GM23338 (cell line): ENCODE measurements at regions not wholly inside any gene's neighbourhood (a gene's known extent, or its start where the extent isn't known, plus 50 kb on each side); places are given as distances from the start of the nearest gene placed in this dataset.

Experiments used
- ATAC-seq: fragments of 200-7000 bp; cut with Tn5 transposase; 3 replicates; pipeline ENCODE4 v1.9.1; 2020
- DNase-seq: peaks from one replicate; pipeline ENCODE4 v3.0.0-alpha.2; 2015; ENCODE audit warnings: low spot score
- H2AFZ ChIP-seq: fragments of 200-600 bp; sonication (generic); 2 replicates; pipeline ENCODE4 v1.8.0; 2016; ENCODE audit warnings: antibody characterized with exemption, mild to moderate bottlenecking, moderate library complexity
- H3F3A ChIP-seq: fragments of 200-600 bp; sonication (generic); replicated peaks from 2 replicates; pipeline ENCODE4 v1.8.0; 2017; ENCODE audit warnings: antibody characterized with exemption, mixed run types, low read depth
- H3K27ac ChIP-seq: fragments of 200-600 bp; sonication (generic); 2 replicates; pipeline ENCODE4 v1.6.1; 2016; ENCODE audit warnings: low read depth
- H3K27me3 ChIP-seq: fragments of 200-600 bp; sonication (generic); 2 replicates; pipeline ENCODE4 v1.8.0; 2016; ENCODE audit warnings: mild to moderate bottlenecking, mixed run types, moderate library complexity; ENCODE audit not compliant: insufficient read depth
- H3K36me3 ChIP-seq: fragments of 200-600 bp; sonication (generic); 2 replicates; pipeline ENCODE4 v1.8.0; 2016; ENCODE audit warnings: mild to moderate bottlenecking; ENCODE audit not compliant: insufficient read depth
- H3K4me1 ChIP-seq: fragments of 200-600 bp; sonication (generic); 2 replicates; pipeline ENCODE4 v1.8.0; 2016; ENCODE audit warnings: mild to moderate bottlenecking, moderate library complexity; ENCODE audit not compliant: insufficient read depth
- H3K4me2 ChIP-seq: fragments of 200-600 bp; sonication (generic); 2 replicates; pipeline ENCODE4 v1.7.1; 2017; ENCODE audit warnings: mixed run types
- H3K4me3 ChIP-seq: fragments of 200-600 bp; sonication (generic); 2 replicates; pipeline ENCODE4 v1.6.1; 2016; ENCODE audit warnings: mixed run types
- H3K79me2 ChIP-seq: fragments of 200-600 bp; sonication (generic); replicated peaks from 2 replicates; pipeline ENCODE4 v1.8.0; 2017; ENCODE audit warnings: mild to moderate bottlenecking; ENCODE audit not compliant: insufficient read depth
- H3K9me2 ChIP-seq: fragments of 200-600 bp; sonication (generic); 2 replicates; pipeline ENCODE4 v1.8.0; 2017; ENCODE audit not compliant: insufficient read depth
- H4K20me1 ChIP-seq: fragments of 200-600 bp; sonication (generic); replicated peaks from 2 replicates; pipeline ENCODE4 v1.8.0; 2017; ENCODE audit warnings: mild to moderate bottlenecking; ENCODE audit not compliant: insufficient read depth
- H3K27ac Mint-ChIP-seq: 2 replicates; pipeline ENCODE4 v1.8.0; 2020; ENCODE audit warnings: inconsistent platforms, mild to moderate bottlenecking, moderate library complexity, mixed read lengths
- H3K27me3 Mint-ChIP-seq: 3 replicates; pipeline ENCODE4 v1.8.0; 2022; ENCODE audit warnings: low read depth, mild to moderate bottlenecking, moderate library complexity, mixed read lengths, inconsistent platforms; ENCODE audit not compliant: insufficient read depth, poor library complexity
- H3K36me3 Mint-ChIP-seq: 3 replicates; pipeline ENCODE4 v1.8.0; 2021; ENCODE audit warnings: low read depth, mild to moderate bottlenecking, inconsistent platforms, moderate library complexity, mixed read lengths
- H3K4me1 Mint-ChIP-seq: 3 replicates; pipeline ENCODE4 v1.8.0; 2020; ENCODE audit warnings: mild to moderate bottlenecking, inconsistent platforms, mixed read lengths
- H3K4me3 Mint-ChIP-seq: 3 replicates; pipeline ENCODE4 v1.8.0; 2021; ENCODE audit warnings: moderate library complexity, mild to moderate bottlenecking, inconsistent platforms, mixed read lengths
- H3K9me3 Mint-ChIP-seq: 3 replicates; pipeline ENCODE4 v1.8.0; 2020; ENCODE audit warnings: moderate library complexity, mild to moderate bottlenecking, inconsistent platforms, mixed read lengths
- CREB1 ChIP-seq: fragments of 250-450 bp; sonication (Bioruptor Pico); IDR thresholded peaks from 2 replicates; pipeline ENCODE4 v1.5.0; 2020; ENCODE audit warnings: low read depth, mild to moderate bottlenecking, moderate library complexity
- CTCF ChIP-seq, 2 experiments: fragments of 200-600 bp in 1 of 2; sonication (generic) in 1 of 2; conservative IDR thresholded peaks; 2 replicates each; pipeline versions ENCODE4 v1.5.1 to v1.6.1; 2016 to 2017; ENCODE audit warnings: antibody characterized with exemption in 2 of 2, low read depth in 2 of 2, mild to moderate bottlenecking in 2 of 2, moderate library complexity in 1 of 2
- ETS1 ChIP-seq: IDR thresholded peaks from 2 replicates; pipeline ENCODE4 v1.6.1; 2016; ENCODE audit warnings: antibody characterized with exemption
- EZH2 ChIP-seq: fragments of 200-600 bp; sonication (generic); IDR thresholded peaks from one replicate; pipeline ENCODE4 v1.8.0; 2017; ENCODE audit warnings: antibody characterized with exemption, mild to moderate bottlenecking, low read depth; ENCODE audit not compliant: unreplicated experiment
- EZH2phosphoT487 ChIP-seq: fragments of 200-600 bp; sonication (generic); IDR thresholded peaks from one replicate; pipeline ENCODE4 v1.8.1; 2018; ENCODE audit warnings: antibody characterized with exemption; ENCODE audit not compliant: unreplicated experiment
- JUNB ChIP-seq: IDR thresholded peaks from one replicate; pipeline ENCODE4 v1.6.1; 2016; ENCODE audit warnings: antibody characterized with exemption; ENCODE audit not compliant: unreplicated experiment
- NANOG ChIP-seq: IDR thresholded peaks from 2 replicates; pipeline ENCODE4 v1.6.1; 2016; ENCODE audit warnings: antibody characterized with exemption, borderline replicate concordance
- POLR2AphosphoS5 ChIP-seq: IDR thresholded peaks from 2 replicates; pipeline ENCODE4 v1.6.1; 2016; ENCODE audit warnings: antibody characterized with exemption, low read depth
- REST ChIP-seq: IDR thresholded peaks from one replicate; pipeline ENCODE4 v1.6.1; 2018; ENCODE audit warnings: antibody characterized with exemption; ENCODE audit not compliant: unreplicated experiment
- STAT1 ChIP-seq: IDR thresholded peaks from one replicate; pipeline ENCODE4 v1.6.1; 2016; ENCODE audit warnings: antibody characterized with exemption; ENCODE audit not compliant: unreplicated experiment
- ZNF114 ChIP-seq: fragments of 250-450 bp; sonication (Bioruptor Pico); IDR thresholded peaks from 2 replicates; pipeline ENCODE4 v1.5.0; 2020; ENCODE audit warnings: mild to moderate bottlenecking, moderate library complexity
- ZNF331 ChIP-seq: fragments of 250-450 bp; sonication (Bioruptor Pico); IDR thresholded peaks from 2 replicates; pipeline ENCODE4 v1.5.0; 2020; ENCODE audit warnings: low read depth, mild to moderate bottlenecking, moderate library complexity
- ZNF462 ChIP-seq: fragments of 250-450 bp; sonication (Bioruptor Pico); IDR thresholded peaks from 2 replicates; pipeline ENCODE4 v1.5.0; 2020; ENCODE audit warnings: mild to moderate bottlenecking, moderate library complexity

GRCh38 chr19:28402701-28403290 is 810.2 kb downstream of the UQCRFS1 start:
- Mint-ChIP-seq H3K36me3 (no peaks in the 10 kb centered on the region), H3K27ac (no peak overlapping the region), H3K9me3 (peaks cover 3% of the 10 kb centered on the region; the same call in 2 of the 3 replicates), H3K4me1 (peaks cover 19% of the 10 kb centered on the region), H3K4me3 (no peak overlapping the region), H3K27me3 (no peaks in the 10 kb centered on the region)
- Histone ChIP-seq H3K79me2 (no peaks in the 10 kb centered on the region), H3K4me2 (no peak overlapping the region), H3K4me1 (no peaks in the 10 kb centered on the region), H3K9me2 (peaks cover 6% of the 10 kb centered on the region; the same call in 1 of the 2 replicates), H3F3A (no peaks in the 10 kb centered on the region), H2AFZ (peak overlapping the region; percentile 83; the same call in 1 of the 2 replicates), H3K36me3 (no peaks in the 10 kb centered on the region), H3K27me3 (no peaks in the 10 kb centered on the region), H3K27ac (no peak overlapping the region), H3K4me3 (no peak overlapping the region), H4K20me1 (no peaks in the 10 kb centered on the region)
- ATAC-seq = no peak
- DNase-seq = no peak
- TF ChIP-seq JUNB (no peak), ZNF114 (CRISPR knock-in tag) (no peak), ZNF331 (no peak), POLR2AphosphoS5 (no peak), CTCF (conservative IDR thresholded peaks at IDR 0.05; ENCODE audit: low read depth in 2 of 2) (no peak), STAT1 (no peak), EZH2phosphoT487 (no peak), REST (no peak), EZH2 (no peak), NANOG (no peak), ETS1 (no peak), ZNF462 (CRISPR knock-in tag) (no peak), CREB1 (no peak)
